HG02938 (cell line): ENCODE measurements at regions not wholly inside any gene's neighbourhood (a gene's known extent, or its start where the extent isn't known, plus 50 kb on each side); places are given as distances from the start of the nearest gene placed in this dataset.
A peak's percentile ranks its signal among the peaks of the same experiment; 100 is the strongest.

ENCODE experiments used
- ATAC-seq: cut with Tn5 transposase; IDR thresholded peaks from one replicate; pipeline ENCODE4 v1.9.1; 2021; ENCODE audit warnings: mild to moderate bottlenecking, moderate library complexity; ENCODE audit not compliant: unreplicated experiment

GRCh38 chr6:126526996-126527606, 187.2 kb downstream of the CENPW start:
- no peak for ATAC-seq

DNA sequence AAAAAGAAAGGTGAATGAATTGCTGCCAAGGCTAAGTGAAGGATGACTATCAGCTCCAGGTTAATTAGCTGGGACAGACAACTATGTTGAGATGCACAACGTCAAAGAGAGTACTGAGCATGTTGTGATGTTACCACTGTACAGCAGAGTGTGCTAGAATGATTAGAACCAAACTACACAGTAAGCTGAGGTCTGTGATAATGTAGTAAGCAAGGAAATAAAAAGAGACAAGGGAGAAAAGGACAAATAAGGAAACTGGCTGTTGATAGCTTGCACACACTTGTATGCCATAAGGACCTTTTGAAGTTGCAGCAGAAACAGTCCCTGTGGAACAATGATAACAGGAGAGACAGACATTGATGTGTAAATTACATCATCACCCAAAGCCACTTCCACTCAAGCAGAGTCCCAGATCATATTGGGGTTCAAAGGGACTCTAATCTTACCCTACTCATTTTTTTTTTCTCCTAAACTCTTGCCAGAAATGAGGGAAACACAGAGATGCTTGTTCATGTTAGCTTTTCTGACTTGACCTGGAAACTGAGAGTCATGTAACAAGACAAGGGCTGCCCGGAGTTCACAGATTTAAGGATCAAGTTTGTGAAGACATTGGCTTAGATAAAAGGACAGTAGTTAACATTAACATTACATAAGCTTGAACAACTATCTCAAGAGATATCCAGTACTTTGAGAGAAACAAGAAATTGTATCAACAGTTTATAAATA, 189.9 kb downstream of the CENPW start:
- ATAC-seq: no peak

DNA sequence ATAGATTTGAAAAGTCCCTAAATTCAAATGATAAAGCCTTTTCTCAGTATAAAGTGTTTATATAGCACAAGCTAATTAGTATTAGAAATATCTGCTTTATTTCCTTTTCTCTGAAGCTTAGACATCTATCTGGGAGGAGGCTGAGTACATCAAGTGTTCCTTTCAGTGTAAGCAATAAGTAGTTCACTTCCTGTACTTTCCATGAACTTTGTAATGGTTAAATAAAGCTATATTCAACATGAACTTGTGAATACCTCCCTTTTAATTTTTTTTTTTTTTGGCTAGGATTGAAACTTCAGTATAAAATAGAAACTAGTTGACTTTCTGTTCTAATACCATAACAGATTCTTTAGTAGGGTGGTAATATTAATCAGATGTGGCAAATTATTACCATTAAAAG, 190.9 kb downstream of the CENPW start:
- no peak for ATAC-seq

GRCh38 chr6:126531286-126531685, 191.4 kb downstream of the CENPW start:
- ATAC-seq: no peak

DNA sequence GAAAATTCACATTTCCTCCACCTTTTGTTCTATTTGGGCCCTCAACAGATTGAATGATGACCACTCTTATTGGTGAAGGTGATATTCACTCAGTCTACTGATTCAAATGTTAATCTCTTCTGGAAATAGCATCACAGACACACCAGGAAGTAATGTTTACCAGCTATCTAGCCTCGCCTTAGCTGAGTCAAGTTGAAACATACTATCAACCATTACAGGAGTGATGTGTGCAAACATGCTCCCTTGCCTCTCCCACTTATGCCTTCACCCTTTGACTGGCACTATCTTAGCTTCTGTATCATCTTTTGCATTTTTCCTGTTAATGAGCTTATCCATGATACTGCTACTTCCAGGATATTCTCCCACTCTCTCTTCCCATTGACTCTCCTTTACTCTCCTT, 191.9 kb downstream of the CENPW start:
- peak; percentile 79 for ATAC-seq

GRCh38 chr6:126534401-126534800, 194.5 kb downstream of the CENPW start:
- no peak for ATAC-seq

- no peak for ATAC-seq
Measured at GRCh38 chr6:126535138-126535537, 195.2 kb downstream of the CENPW start.

- no peak for ATAC-seq
Measured at GRCh38 chr6:126535595-126535994, 195.7 kb downstream of the CENPW start.

- no peak for ATAC-seq
Measured at GRCh38 chr6:126537061-126537816, 197.3 kb downstream of the CENPW start.

GRCh38 chr6:126539022-126539421, 199.1 kb downstream of the CENPW start:
- no peak for ATAC-seq

- ATAC-seq: no peak
Measured at GRCh38 chr6:126540161-126540560, 200.2 kb downstream of the CENPW start.

GRCh38 chr6:126541806-126542491, 202.0 kb downstream of the CENPW start:
- no peak for ATAC-seq

DNA sequence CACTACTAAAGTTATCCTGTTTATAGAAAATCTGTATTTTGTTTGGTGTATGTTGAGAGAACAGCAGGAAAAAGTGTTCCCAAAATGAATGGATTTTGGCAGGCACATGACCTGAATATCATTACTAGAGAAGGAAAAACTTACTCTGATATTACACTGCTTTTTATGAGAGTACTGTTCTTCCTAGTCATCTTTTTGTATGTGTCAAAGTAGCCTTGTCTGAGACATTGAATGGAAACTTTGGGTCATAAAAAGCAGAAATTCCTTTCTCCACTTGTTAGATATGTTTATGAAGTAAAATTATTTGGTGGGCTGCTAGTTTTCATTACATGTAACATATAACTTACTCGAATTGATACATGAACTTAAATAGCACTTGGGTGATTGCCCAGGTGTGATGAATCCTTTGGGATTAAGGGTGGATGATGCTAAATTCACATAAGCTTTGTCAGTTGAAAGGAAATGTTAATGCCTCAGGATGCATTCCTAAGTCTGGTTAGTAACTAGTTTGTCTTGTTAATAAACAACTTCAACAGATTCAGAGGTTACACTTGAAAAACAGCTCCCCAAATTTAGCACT, 206.7 kb downstream of the CENPW start:
- no peak for ATAC-seq

DNA sequence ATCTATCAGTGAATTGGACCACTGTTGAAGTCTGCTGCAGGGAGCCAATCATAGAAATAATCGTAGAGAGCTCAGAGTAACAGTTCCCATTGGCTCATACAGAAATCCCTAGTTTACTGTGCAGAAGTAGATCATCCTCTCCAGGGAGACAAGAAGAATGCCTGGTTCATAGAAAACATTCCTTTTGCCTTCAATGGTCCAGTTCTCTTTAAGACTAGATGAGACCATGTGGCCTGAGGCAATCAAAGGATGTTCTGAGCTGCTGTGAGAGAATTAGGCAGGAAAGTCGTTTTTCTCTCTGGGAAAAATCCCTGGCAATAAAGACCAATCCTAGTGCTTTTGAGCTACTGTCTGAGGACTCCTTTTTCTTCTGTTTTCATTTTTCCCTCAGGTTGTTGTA, 208.4 kb downstream of the CENPW start:
- no peak for ATAC-seq

GRCh38 chr6:126550323-126550722, 210.4 kb downstream of the CENPW start:
- no peak for ATAC-seq

GRCh38 chr6:126551832-126552231, 211.9 kb downstream of the CENPW start:
- no peak for ATAC-seq

DNA sequence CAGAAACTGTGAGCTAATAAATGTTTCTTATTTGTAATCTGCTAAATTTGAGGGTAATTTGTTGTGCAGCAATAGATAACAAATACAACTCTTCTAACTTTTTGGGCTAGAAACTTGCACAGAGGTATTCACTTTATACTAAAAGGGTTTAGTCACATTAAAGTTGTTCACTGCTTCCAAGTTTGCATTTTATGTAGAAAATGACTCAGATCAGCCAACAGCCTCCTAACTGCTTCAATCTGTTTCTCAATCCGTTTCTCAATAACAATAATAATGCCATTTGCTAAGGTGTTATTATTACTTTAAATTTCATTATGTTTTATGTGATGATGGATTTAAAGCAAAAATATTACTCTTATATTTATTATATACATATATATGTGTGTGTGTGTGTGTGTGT, 213.9 kb downstream of the CENPW start:
- ATAC-seq: no peak

GRCh38 chr6:126570507-126570906, 230.6 kb downstream of the CENPW start:
- ATAC-seq: no peak

GRCh38 chr6:126574301-126574700, 234.4 kb downstream of the CENPW start:
- no peak for ATAC-seq

DNA sequence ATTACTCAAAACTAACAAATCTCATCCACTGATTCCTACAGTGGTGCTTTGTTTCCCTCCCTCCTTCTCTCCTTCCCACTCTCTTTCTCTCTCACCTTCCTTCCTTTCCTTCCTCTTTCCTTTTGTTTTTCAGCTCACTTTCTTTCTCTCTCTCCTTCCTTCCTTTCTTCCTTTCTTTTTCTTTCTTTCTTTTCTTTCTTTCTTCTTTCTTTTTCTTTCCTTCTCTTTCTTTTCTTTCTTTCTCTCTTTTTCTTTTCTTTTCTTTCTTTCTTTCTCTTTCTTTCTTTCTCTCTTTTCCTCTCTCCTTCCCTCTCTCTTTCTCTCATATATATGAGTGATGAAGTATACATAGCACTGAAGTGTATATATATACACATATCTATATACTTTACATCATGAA, 241.4 kb downstream of the CENPW start:
- ATAC-seq: no peak

DNA sequence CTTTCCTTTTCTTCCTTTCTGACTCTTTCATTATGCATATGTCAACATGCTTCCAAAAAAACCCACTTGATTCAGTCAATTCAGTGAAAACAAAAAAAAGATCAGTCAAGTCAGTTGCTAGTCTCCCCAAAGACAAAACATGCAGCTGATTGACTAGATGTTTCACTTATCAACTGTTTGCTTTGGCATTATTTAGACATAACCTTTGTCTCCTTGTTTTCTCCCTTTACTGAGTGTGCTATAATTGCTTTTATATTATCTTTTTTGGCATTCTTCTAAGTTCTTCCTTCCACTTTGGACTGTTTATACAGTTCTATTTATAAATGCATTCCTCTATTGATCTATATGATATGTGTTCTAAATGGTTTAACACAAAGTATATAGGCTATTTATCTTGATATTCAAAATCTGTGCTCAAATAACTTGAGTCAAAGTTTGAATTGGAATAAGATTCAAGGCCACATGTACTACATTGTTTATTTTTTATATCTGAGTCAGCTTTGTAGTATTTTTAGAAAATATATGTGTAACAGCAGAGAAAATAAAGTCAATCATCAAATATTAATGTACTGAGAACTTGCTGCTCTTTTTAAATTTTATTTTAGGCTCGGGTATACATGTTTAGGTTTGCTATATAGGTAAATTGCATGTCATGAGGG, 260.5 kb downstream of the CENPW start:
- ATAC-seq: no peak
